PFSK-1 (cell line): ENCODE measurements at regions not wholly inside any gene's neighbourhood (a gene's known extent, or its start where the extent isn't known, plus 50 kb on each side); places are given as distances from the start of the nearest gene placed in this dataset.

ENCODE experiments used
- FOXP2 ChIP-seq: optimal IDR thresholded peaks from 2 replicates; pipeline ENCODE3; 2011; ENCODE audit warnings: borderline replicate concordance, control low read depth, inconsistent platforms; ENCODE audit not compliant: insufficient read depth; ENCODE audit errors: extremely low read length, extremely low read depth
- POLR2AphosphoS5 ChIP-seq: IDR thresholded peaks from 2 replicates; pipeline ENCODE4 v1.6.1; 2012; ENCODE audit warnings: low read depth, mild to moderate bottlenecking, control low read depth, low read length, moderate library complexity
- SIN3A ChIP-seq: IDR thresholded peaks from 2 replicates; pipeline ENCODE4 v1.6.1; 2012; ENCODE audit warnings: mild to moderate bottlenecking, low read length, moderate library complexity, borderline replicate concordance; ENCODE audit not compliant: insufficient read depth
- TAF1 ChIP-seq: IDR thresholded peaks from 2 replicates; pipeline ENCODE4 v1.6.1; 2012; ENCODE audit warnings: low read length, control low read depth, borderline replicate concordance; ENCODE audit not compliant: insufficient read depth
- TF ChIP-seq, protein P1 (sequence below), 2 experiments: IDR thresholded peaks; 2 replicates each; pipeline versions ENCODE4 v1.6.1 to v1.8.0; 2011 to 2012; ENCODE audit warnings: low read depth in 2 of 2, low read length in 2 of 2, control low read depth in 1 of 2, inconsistent platforms in 1 of 2, mild to moderate bottlenecking in 1 of 2, moderate library complexity in 1 of 2; ENCODE audit not compliant: insufficient read depth in 1 of 2

DNA sequence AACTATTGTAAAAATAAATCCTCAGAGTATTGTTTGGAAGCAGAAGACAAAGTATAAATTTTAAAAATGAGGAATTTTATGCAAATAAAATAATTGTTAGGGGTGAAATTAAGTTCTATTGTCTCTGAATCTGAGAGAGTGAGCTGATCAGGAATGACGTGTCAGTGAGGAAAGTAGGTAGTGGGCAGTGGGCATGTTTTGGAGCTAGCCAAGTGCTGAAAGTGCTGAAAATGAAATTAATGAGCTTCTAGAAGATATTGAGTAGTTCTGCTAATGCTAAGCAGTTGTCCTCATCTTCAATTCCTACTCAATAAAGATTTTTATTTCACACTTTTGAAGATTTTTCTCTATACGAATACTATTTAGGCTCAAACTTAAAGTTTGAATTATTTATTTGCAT, 1167.8 kb upstream of the PCDH20 start:
- TF ChIP-seq POLR2AphosphoS5, result no peak
- no peak for TF ChIP-seq TAF1
- TF ChIP-seq, protein P1, sequence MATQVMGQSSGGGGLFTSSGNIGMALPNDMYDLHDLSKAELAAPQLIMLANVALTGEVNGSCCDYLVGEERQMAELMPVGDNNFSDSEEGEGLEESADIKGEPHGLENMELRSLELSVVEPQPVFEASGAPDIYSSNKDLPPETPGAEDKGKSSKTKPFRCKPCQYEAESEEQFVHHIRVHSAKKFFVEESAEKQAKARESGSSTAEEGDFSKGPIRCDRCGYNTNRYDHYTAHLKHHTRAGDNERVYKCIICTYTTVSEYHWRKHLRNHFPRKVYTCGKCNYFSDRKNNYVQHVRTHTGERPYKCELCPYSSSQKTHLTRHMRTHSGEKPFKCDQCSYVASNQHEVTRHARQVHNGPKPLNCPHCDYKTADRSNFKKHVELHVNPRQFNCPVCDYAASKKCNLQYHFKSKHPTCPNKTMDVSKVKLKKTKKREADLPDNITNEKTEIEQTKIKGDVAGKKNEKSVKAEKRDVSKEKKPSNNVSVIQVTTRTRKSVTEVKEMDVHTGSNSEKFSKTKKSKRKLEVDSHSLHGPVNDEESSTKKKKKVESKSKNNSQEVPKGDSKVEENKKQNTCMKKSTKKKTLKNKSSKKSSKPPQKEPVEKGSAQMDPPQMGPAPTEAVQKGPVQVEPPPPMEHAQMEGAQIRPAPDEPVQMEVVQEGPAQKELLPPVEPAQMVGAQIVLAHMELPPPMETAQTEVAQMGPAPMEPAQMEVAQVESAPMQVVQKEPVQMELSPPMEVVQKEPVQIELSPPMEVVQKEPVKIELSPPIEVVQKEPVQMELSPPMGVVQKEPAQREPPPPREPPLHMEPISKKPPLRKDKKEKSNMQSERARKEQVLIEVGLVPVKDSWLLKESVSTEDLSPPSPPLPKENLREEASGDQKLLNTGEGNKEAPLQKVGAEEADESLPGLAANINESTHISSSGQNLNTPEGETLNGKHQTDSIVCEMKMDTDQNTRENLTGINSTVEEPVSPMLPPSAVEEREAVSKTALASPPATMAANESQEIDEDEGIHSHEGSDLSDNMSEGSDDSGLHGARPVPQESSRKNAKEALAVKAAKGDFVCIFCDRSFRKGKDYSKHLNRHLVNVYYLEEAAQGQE (IDR thresholded peaks at IDR 0.05; ENCODE audit: insufficient read depth in 1 of 2, low read depth in 2 of 2, low read length in 2 of 2), result peak in 1 of 2 experiments; percentile 80; a peak in 2 of 4 replicates
- TF ChIP-seq SIN3A, result no peak
- no peak for TF ChIP-seq FOXP2
